Esophagus muscularis mucosa (tissue), 4 donors: ENCODE measurements at regions not wholly inside any gene's neighbourhood (a gene's known extent, or its start where the extent isn't known, plus 50 kb on each side); places are given as distances from the start of the nearest gene placed in this dataset.

Experiments
- CTCF ChIP-seq, 3 experiments: fragments of 200-600 bp in 2 of 3; fragments of 450-650 bp in 1 of 3; sonication (generic) in 2 of 3; IDR thresholded peaks; one replicate each; pipeline ENCODE4 v1.5.1; 2017 to 2019; ENCODE audit warnings: antibody characterized with exemption in 3 of 3, mild to moderate bottlenecking in 2 of 3, moderate library complexity in 1 of 3
- EP300 ChIP-seq: sonication (generic); formaldehyde crosslinking; IDR thresholded peaks from one replicate; pipeline ENCODE4 v1.6.1; 2017; ENCODE audit warnings: antibody characterized with exemption
- POLR2A ChIP-seq: fragments of 450-650 bp; IDR thresholded peaks from one replicate; pipeline ENCODE4 v1.6.1; 2017; ENCODE audit warnings: antibody characterized with exemption, moderate library complexity, mild to moderate bottlenecking, low read depth

GRCh38 chr6:6922166-6922565 lies 185.6 kb upstream of the RREB1 start:
- TF ChIP-seq EP300: no peak
- no peak for TF ChIP-seq POLR2A
- TF ChIP-seq CTCF (IDR thresholded peaks at IDR 0.05): no peak
